ENCODE measurements at regions not wholly inside any gene's neighbourhood (a gene's known extent, or its start where the extent isn't known, plus 50 kb on each side); places are given as distances from the start of the nearest gene placed in this dataset.

GRCh38 chr11:82267186-82267585 lies 466.5 kb downstream of the FAM181B start:
- TF ChIP-seq CTCF (IDR thresholded peaks at IDR 0.05; ENCODE audit: extremely low read depth in 1 of 2, insufficient read depth in 1 of 2, low read depth in 1 of 2, low read length in 2 of 2) (no peak), POLR2AphosphoS5 (IDR thresholded peaks at IDR 0.05; ENCODE audit: insufficient read depth, low read depth, low read length) (no peak), POLR2A (IDR thresholded peaks at IDR 0.05; ENCODE audit: low read depth, low read length) (no peak), EZH2 (IDR thresholded peaks at IDR 0.05; ENCODE audit: borderline replicate concordance, low read depth, low read length, severe bottlenecking) (no peak), MYC (IDR thresholded peaks at IDR 0.05; ENCODE audit: low read depth, low read length) (no peak), JUN (IDR thresholded peaks at IDR 0.05; ENCODE audit: borderline replicate concordance, insufficient read depth, insufficient read length, low read depth) (no peak), FOS (IDR thresholded peaks at IDR 0.05; ENCODE audit: borderline replicate concordance, insufficient read depth, low read length) (no peak), GATA2 (IDR thresholded peaks at IDR 0.05; ENCODE audit: insufficient read depth, insufficient read length, low read depth, low read length) (no peak)
- TF ChIP-seq, protein P1, sequence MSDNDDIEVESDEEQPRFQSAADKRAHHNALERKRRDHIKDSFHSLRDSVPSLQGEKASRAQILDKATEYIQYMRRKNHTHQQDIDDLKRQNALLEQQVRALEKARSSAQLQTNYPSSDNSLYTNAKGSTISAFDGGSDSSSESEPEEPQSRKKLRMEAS (IDR thresholded peaks at IDR 0.05; ENCODE audit: insufficient read depth, insufficient read length): no peak
